Transverse colon (tissue), 4 donors: ENCODE measurements at regions not wholly inside any gene's neighbourhood (a gene's known extent, or its start where the extent isn't known, plus 50 kb on each side); places are given as distances from the start of the nearest gene placed in this dataset.

Source experiments
- CTCF ChIP-seq, 5 experiments: fragments of 200-600 bp in 3 of 5; fragments of 450-650 bp in 2 of 5; sonication (generic) in 3 of 5; IDR thresholded peaks; 1 replicate in 2 of 5; 2 replicates in 3 of 5; pipeline ENCODE4 v1.5.1; 2016 to 2017; ENCODE audit warnings: antibody characterized with exemption in 5 of 5, inconsistent platforms in 3 of 5, mild to moderate bottlenecking in 2 of 5, moderate library complexity in 1 of 5
- EP300 ChIP-seq: sonication (generic); formaldehyde crosslinking; IDR thresholded peaks from one replicate; pipeline ENCODE4 v1.6.1; 2017; ENCODE audit warnings: antibody characterized with exemption, low read depth
- POLR2A ChIP-seq: fragments of 450-650 bp; IDR thresholded peaks from one replicate; pipeline ENCODE4 v1.6.1; 2016; ENCODE audit warnings: antibody characterized with exemption, mild to moderate bottlenecking, moderate library complexity
- POLR2AphosphoS5 ChIP-seq, 3 donors: sonication (generic); formaldehyde crosslinking; IDR thresholded peaks; one replicate each; pipeline ENCODE4 v1.6.1; 2016; ENCODE audit warnings: antibody characterized with exemption in 3 of 3

GRCh38 chr11:116059919-116060318 lies 555.7 kb upstream of the CADM1 start:
- TF ChIP-seq CTCF (IDR thresholded peaks at IDR 0.05), result no peak
- TF ChIP-seq POLR2AphosphoS5 (IDR thresholded peaks at IDR 0.05), result no peak
- no peak for TF ChIP-seq POLR2A
- no peak for TF ChIP-seq EP300
